ENCODE measurements at regions not wholly inside any gene's neighbourhood (a gene's known extent, or its start where the extent isn't known, plus 50 kb on each side); places are given as distances from the start of the nearest gene placed in this dataset.

DNA sequence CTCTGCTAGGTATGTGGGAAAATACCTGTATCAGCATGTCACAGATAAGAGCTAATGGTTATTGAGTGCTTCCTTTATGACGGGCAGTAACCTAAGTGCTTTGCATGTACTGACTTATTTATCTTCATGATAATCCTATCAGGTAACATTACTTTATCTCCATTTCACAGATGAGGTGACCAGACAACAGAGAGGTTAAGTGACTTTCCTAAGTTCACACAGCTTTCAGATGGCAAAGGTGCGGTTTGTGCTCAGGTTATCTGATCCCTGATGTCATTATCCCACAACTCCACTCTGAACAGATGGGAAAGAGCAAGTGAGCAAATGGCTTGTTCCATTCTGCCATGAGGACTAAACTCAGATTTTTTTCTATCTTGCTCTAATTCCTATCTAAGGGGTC lies 217.0 kb upstream of the PODXL start:
- Histone ChIP-seq H3K4me3 (no peak overlapping the region), H3K9me3 (no peaks in the 10 kb centered on the region), H3K27ac (no peak overlapping the region), H3K4me1 (no peaks in the 10 kb centered on the region), H3K27me3 (no peaks in the 10 kb centered on the region), H3K36me3 (no peaks in the 10 kb centered on the region)
- intact Hi-C loops (cut with DNase I), result no loop called here
- FAIRE-seq (no peak), ATAC-seq (no peak), DNase-seq (no peak)
- 11 to 17% methylated on average over 2 of the region's 2 CpGs for WGBS, 2 donors
- TF ChIP-seq, protein P1, sequence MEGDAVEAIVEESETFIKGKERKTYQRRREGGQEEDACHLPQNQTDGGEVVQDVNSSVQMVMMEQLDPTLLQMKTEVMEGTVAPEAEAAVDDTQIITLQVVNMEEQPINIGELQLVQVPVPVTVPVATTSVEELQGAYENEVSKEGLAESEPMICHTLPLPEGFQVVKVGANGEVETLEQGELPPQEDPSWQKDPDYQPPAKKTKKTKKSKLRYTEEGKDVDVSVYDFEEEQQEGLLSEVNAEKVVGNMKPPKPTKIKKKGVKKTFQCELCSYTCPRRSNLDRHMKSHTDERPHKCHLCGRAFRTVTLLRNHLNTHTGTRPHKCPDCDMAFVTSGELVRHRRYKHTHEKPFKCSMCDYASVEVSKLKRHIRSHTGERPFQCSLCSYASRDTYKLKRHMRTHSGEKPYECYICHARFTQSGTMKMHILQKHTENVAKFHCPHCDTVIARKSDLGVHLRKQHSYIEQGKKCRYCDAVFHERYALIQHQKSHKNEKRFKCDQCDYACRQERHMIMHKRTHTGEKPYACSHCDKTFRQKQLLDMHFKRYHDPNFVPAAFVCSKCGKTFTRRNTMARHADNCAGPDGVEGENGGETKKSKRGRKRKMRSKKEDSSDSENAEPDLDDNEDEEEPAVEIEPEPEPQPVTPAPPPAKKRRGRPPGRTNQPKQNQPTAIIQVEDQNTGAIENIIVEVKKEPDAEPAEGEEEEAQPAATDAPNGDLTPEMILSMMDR (IDR thresholded peaks at IDR 0.05), result no peak

DNA sequence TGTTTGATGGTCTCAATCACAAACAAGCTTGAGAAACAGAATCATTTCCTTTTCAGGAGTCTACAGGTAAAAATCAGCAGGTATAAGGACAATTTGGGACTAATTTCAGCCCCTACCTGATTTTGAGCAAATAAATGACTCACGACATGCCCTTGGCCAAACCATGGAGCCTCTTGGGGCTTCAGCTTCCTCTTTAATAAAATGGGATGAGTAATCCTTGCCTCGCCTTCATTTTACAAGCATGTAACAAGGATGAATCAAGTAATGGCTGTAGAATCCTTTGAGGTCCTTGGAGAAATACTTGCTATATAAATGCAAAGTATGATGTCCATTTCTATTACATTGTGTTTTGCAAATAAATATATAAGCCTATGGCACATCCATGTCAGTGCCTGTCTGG lies 212.8 kb upstream of the PODXL start:
- ATAC-seq (no peak), FAIRE-seq (no peak), DNase-seq (no peak)
- 56 to 73% methylated on average over 2 of the region's 2 CpGs for WGBS, 2 donors
- no peaks in the 10 kb centered on the region for H3K4me1 ChIP-seq
- no peaks in the 10 kb centered on the region for H3K27me3 ChIP-seq
- no peaks in the 10 kb centered on the region for H3K9me3 ChIP-seq
- intact Hi-C loops (cut with DNase I), result no loop called here
- H3K4me3 ChIP-seq, result no peak overlapping the region
- no peaks in the 10 kb centered on the region for H3K36me3 ChIP-seq
- no peak overlapping the region for H3K27ac ChIP-seq
- TF ChIP-seq, protein P1 (IDR thresholded peaks at IDR 0.05), result no peak

DNA sequence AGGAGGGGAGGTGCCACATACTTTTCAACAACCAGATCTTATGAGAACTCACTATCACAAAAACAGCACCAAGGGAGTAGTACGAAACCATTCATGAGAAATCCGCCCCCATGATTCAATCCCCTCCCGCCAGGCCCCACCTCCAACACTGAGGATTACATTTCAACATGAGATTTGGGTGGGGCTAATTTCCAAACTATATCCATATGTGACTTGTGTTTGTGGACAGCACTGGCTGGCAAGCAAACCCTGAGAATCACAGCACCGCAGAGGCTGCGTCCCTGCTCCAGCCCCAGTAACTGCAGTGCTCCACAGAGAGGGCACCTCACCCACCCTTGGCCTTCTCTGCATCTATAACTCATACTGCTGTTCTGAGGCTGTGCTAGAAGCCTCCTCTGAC lies 211.2 kb upstream of the PODXL start:
- 91 to 92% methylated on average over 5 of the region's 5 CpGs for WGBS, 2 donors
- TF ChIP-seq, protein P1 (IDR thresholded peaks at IDR 0.05), result no peak
- H3K27me3 ChIP-seq, result no peaks in the 10 kb centered on the region
- ATAC-seq, result no peak
- intact Hi-C loops (cut with DNase I), result no loop called here
- H3K27ac ChIP-seq, result no peak overlapping the region
- no peak overlapping the region for H3K4me3 ChIP-seq
- no peaks in the 10 kb centered on the region for H3K36me3 ChIP-seq
- no peak for FAIRE-seq
- H3K9me3 ChIP-seq, result no peaks in the 10 kb centered on the region
- H3K4me1 ChIP-seq, result no peaks in the 10 kb centered on the region
- no peak for DNase-seq

DNA sequence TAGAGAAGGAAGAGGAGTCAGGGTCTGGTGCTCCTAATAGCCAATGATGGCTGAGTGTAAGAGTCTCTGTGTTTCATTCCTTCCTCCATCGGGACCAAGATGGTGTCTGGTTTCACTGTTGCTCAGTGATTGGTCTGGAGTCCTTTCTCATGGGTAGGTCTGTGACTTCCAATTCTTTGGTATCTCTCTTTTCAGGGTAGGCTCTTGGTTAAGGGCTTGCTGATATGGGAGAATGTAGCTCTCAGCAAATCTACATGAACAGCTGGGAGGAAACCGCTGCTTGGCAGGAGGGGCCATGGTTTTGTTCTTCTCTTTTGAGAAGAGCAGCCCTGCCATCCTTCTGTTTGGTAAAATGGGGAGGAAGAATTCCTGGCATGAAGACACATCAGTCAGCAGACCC lies 209.1 kb upstream of the PODXL start:
- H3K9me3 ChIP-seq, result no peaks in the 10 kb centered on the region
- ATAC-seq (no peak), FAIRE-seq (no peak), DNase-seq (no peak)
- 52 to 56% methylated on average over 2 of the region's 2 CpGs for WGBS, 2 donors
- no peak overlapping the region for H3K27ac ChIP-seq
- TF ChIP-seq, protein P1 (IDR thresholded peaks at IDR 0.05), result no peak
- no peaks in the 10 kb centered on the region for H3K27me3 ChIP-seq
- H3K4me1 ChIP-seq, result no peaks in the 10 kb centered on the region
- H3K36me3 ChIP-seq, result no peaks in the 10 kb centered on the region
- intact Hi-C loops (cut with DNase I), result no loop called here
- no peak overlapping the region for H3K4me3 ChIP-seq

DNA sequence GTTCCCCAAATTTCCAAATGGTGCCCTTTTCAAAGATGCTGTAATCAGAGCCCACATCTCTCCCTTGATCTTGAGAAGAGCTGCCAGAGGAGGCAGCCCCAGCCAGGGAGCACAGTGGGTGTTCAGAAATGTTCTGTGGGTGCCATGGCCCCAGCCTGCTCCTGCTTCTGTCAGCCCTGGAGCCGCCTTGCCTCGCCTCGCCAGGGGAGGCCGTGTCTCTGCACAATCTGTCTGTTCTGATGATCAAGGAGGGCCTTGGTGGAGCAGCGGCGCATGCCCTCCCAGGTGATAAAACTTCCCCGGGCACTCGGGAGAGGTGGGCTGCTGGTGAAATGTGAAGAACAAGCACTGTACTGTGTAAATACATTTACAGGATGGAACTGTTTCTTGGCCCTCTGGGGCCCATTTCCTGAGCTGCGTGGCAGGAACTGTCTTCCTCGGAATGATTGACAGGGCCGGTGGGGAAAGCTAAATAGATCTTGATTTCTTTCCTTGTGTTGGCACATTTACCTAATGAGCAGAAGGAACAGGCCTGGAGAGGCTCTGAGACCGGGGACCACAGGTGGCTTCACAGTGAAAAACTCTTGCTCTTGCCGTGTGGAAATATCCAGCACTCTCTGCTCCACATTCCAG lies 207.8 kb upstream of the PODXL start:
- TF ChIP-seq, protein P1 (IDR thresholded peaks at IDR 0.05), result no peak
- no peaks in the 10 kb centered on the region for H3K36me3 ChIP-seq
- no peaks in the 10 kb centered on the region for H3K9me3 ChIP-seq
- FAIRE-seq (no peak), DNase-seq (no peak), ATAC-seq (no peak)
- H3K4me1 ChIP-seq, result no peaks in the 10 kb centered on the region
- no peak overlapping the region for H3K4me3 ChIP-seq
- no peak overlapping the region for H3K27ac ChIP-seq
- intact Hi-C loops (cut with DNase I), result no loop called here
- WGBS, 2 donors, result 63 to 70% methylated on average over 13 of the region's 13 CpGs
- H3K27me3 ChIP-seq, result no peaks in the 10 kb centered on the region

Measured in pancreas (tissue), 10 donors.